T-cell (primary cell): ENCODE measurements at regions not wholly inside any gene's neighbourhood (a gene's known extent, or its start where the extent isn't known, plus 50 kb on each side); places are given as distances from the start of the nearest gene placed in this dataset.

Experiments
- ATAC-seq, 4 experiments: fragments of 200-7000 bp in 3 of 4; fragments of 150-1000 bp in 1 of 4; cut with Tn5 transposase; replicated peaks in 1 of 4; 1 replicate in 3 of 4; 2 replicates in 1 of 4; pipeline ENCODE4 v1.10.0; 2021; ENCODE audit warnings: moderate library complexity in 3 of 4, mild to moderate bottlenecking in 2 of 4, moderate number of reproducible peaks in 1 of 4
- CTCF ChIA-PET, 2 donors: fragments of 300-600 bp; sonication (Branson Sonifier 250); formaldehyde crosslinking; loops; one replicate each; lab custom pipeline; 2022; ENCODE audit warnings: antibody characterized with exemption in 2 of 2; lab: Charles Lee
- POLR2A ChIA-PET, 2 donors: fragments of 300-600 bp; sonication (Branson Sonifier 250); formaldehyde crosslinking; loops; one replicate each; lab custom pipeline; 2022; ENCODE audit warnings: antibody characterized with exemption in 2 of 2; lab: Charles Lee
- DNase-seq, 35 experiments: peaks; one replicate each; pipeline versions ENCODE4 v3.0.0 to v3.0.0-alpha.2; 2013 to 2023
- H3K27ac ChIP-seq: one replicate; pipeline ENCODE4 v1.5.1; 2013; ENCODE audit warnings: low read length
- H3K27me3 ChIP-seq, 2 experiments: replicated peaks in 1 of 2; 1 replicate in 1 of 2; 2 replicates in 1 of 2; pipeline versions ENCODE4 v1.6.1 to v1.7.0; 2013; ENCODE audit warnings: low read length in 1 of 2, mixed read lengths in 1 of 2; ENCODE audit not compliant: control insufficient read depth in 2 of 2, insufficient read depth in 2 of 2; ENCODE audit errors: extremely low read depth in 1 of 2
- H3K36me3 ChIP-seq, 2 donors: 1 replicate in 1 of 2; 2 replicates in 1 of 2; pipeline versions ENCODE4 v1.6.1 to v1.7.0; 2013; ENCODE audit warnings: low read length in 1 of 2; ENCODE audit not compliant: control insufficient read depth in 2 of 2, insufficient read depth in 1 of 2; ENCODE audit errors: extremely low read depth in 1 of 2
- H3K4me1 ChIP-seq, 2 experiments: 1 replicate in 1 of 2; 2 replicates in 1 of 2; pipeline versions ENCODE4 v1.6.1 to v1.7.0; 2013; ENCODE audit warnings: low read length in 2 of 2, mixed read lengths in 1 of 2; ENCODE audit not compliant: insufficient read depth in 2 of 2, control insufficient read depth in 1 of 2; ENCODE audit errors: extremely low read depth in 1 of 2
- H3K4me3 ChIP-seq, 2 donors: 1 replicate in 1 of 2; 2 replicates in 1 of 2; pipeline versions ENCODE4 v1.5.1 to v1.7.0; 2013; ENCODE audit warnings: mild to moderate bottlenecking in 2 of 2, low read length in 1 of 2, moderate library complexity in 1 of 2; ENCODE audit not compliant: control insufficient read depth in 1 of 2; ENCODE audit errors: extremely low read depth in 1 of 2
- H3K9me3 ChIP-seq: 2 replicates; pipeline ENCODE4 v1.7.0; 2013
- H3K27ac Mint-ChIP-seq, 2 donors: one replicate each; pipeline ENCODE4 v1.8.0; 2020 to 2021; ENCODE audit warnings: mild to moderate bottlenecking in 2 of 2, mixed read lengths in 2 of 2
- H3K27me3 Mint-ChIP-seq, 2 donors: one replicate each; pipeline ENCODE4 v1.8.0; 2021 to 2022; ENCODE audit warnings: mixed read lengths in 2 of 2
- H3K36me3 Mint-ChIP-seq: one replicate; pipeline ENCODE4 v1.8.0; 2021; ENCODE audit warnings: mixed read lengths
- H3K4me1 Mint-ChIP-seq, 3 donors: one replicate each; pipeline ENCODE4 v1.8.0; 2020 to 2022; ENCODE audit warnings: mixed read lengths in 3 of 3, mild to moderate bottlenecking in 1 of 3
- H3K4me3 Mint-ChIP-seq, 3 donors: one replicate each; pipeline ENCODE4 v1.8.0; 2020 to 2022; ENCODE audit warnings: mild to moderate bottlenecking in 3 of 3, mixed read lengths in 3 of 3, moderate library complexity in 3 of 3
- H3K9me3 Mint-ChIP-seq, 3 donors: one replicate each; pipeline ENCODE4 v1.8.0; 2020 to 2022; ENCODE audit warnings: mixed read lengths in 3 of 3
- WGBS: methylation state at CpG from one replicate; pipeline ENCODE4 v1.1.5; 2013; ENCODE audit warnings: missing lambda C conversion rate; ENCODE audit not compliant: insufficient coverage; 5-methylcytosine and 5-hydroxymethylcytosine counted together

- no peaks in the 10 kb centered on the region for H3K36me3 ChIP-seq
- Mint-ChIP-seq H3K4me3 (no peak overlapping the region), H3K4me1 (no peaks in the 10 kb centered on the region), H3K9me3 (peaks cover 0 to 10% (median 5%) of the 10 kb centered on the region in 3 donors), H3K36me3 (no peaks in the 10 kb centered on the region), H3K27ac (no peak overlapping the region), H3K27me3 (no peaks in the 10 kb centered on the region)
- no peaks in the 10 kb centered on the region for H3K4me1 ChIP-seq
- H3K9me3 ChIP-seq = no peaks in the 10 kb centered on the region
- no peaks in the 10 kb centered on the region for H3K27me3 ChIP-seq
- POLR2A ChIA-PET = no interaction called here
- DNase-seq (no peak), ATAC-seq (no peak)
- H3K4me3 ChIP-seq = no peak overlapping the region
- CTCF ChIA-PET = no interaction called here
- no peak overlapping the region for H3K27ac ChIP-seq
Observed at GRCh38 chr13:107413005-107413404, 802.3 kb downstream of the LIG4 start.

GRCh38 chr13:107407074-107407473, 808.3 kb downstream of the LIG4 start:
- 43% methylated on average over 1 of the region's 3 CpGs for WGBS
- no peaks in the 10 kb centered on the region for H3K4me1 Mint-ChIP-seq
- DNase-seq (no peak), ATAC-seq (no peak)
- Histone ChIP-seq H3K36me3 (no peaks in the 10 kb centered on the region), H3K9me3 (no peaks in the 10 kb centered on the region), H3K27me3 (no peaks in the 10 kb centered on the region), H3K4me1 (no peaks in the 10 kb centered on the region), H3K4me3 (no peak overlapping the region), H3K27ac (no peak overlapping the region)
- H3K9me3 Mint-ChIP-seq = peaks cover 4 to 14% (median 5%) of the 10 kb centered on the region in 3 donors
- ChIA-PET CTCF (no interaction called here), POLR2A (no interaction called here)
- H3K27ac Mint-ChIP-seq = no peak overlapping the region
- H3K36me3 Mint-ChIP-seq = no peaks in the 10 kb centered on the region
- no peak overlapping the region for H3K4me3 Mint-ChIP-seq
- no peaks in the 10 kb centered on the region for H3K27me3 Mint-ChIP-seq

GRCh38 chr13:107395927-107396662, 819.2 kb downstream of the LIG4 start:
- ChIA-PET CTCF (no interaction called here), POLR2A (interaction anchor here in 1 of 2 donors (0.6 kb wide), 1 partner anchor 69 kb away, joined by 3 read pairs; no protein-coding TSS in a partner anchor)
- H3K27me3 Mint-ChIP-seq = no peaks in the 10 kb centered on the region
- H3K27me3 ChIP-seq = no peaks in the 10 kb centered on the region
- no peaks in the 10 kb centered on the region for H3K4me1 Mint-ChIP-seq
- 75% methylated on average over 2 of the region's 7 CpGs for WGBS
- H3K9me3 ChIP-seq = no peaks in the 10 kb centered on the region
- no peak for DNase-seq
- no peak overlapping the region for H3K27ac ChIP-seq
- no peak overlapping the region for H3K4me3 ChIP-seq
- ATAC-seq = no peak
- H3K9me3 Mint-ChIP-seq = peaks cover 0 to 8% (median 4%) of the 10 kb centered on the region in 3 donors
- H3K4me3 Mint-ChIP-seq = no peak overlapping the region
- H3K36me3 ChIP-seq = no peaks in the 10 kb centered on the region
- no peaks in the 10 kb centered on the region for H3K4me1 ChIP-seq
- H3K27ac Mint-ChIP-seq = no peak overlapping the region
- no peaks in the 10 kb centered on the region for H3K36me3 Mint-ChIP-seq

GRCh38 chr13:107392205-107392604, 823.1 kb downstream of the LIG4 start:
- no peak overlapping the region for H3K4me3 ChIP-seq
- ChIA-PET CTCF (no interaction called here), POLR2A (no interaction called here)
- H3K9me3 ChIP-seq = no peaks in the 10 kb centered on the region
- Mint-ChIP-seq H3K27ac (no peak overlapping the region), H3K4me3 (no peak overlapping the region), H3K27me3 (no peaks in the 10 kb centered on the region), H3K36me3 (no peaks in the 10 kb centered on the region), H3K9me3 (peaks cover 2 to 4% (median 4%) of the 10 kb centered on the region in 3 donors), H3K4me1 (no peaks in the 10 kb centered on the region)
- H3K27me3 ChIP-seq = no peaks in the 10 kb centered on the region
- no peaks in the 10 kb centered on the region for H3K4me1 ChIP-seq
- DNase-seq = no peak
- no peaks in the 10 kb centered on the region for H3K36me3 ChIP-seq
- WGBS = 80% methylated on average over 1 of the region's 1 CpG
- ATAC-seq = no peak
- H3K27ac ChIP-seq = no peak overlapping the region

- ChIA-PET CTCF (no interaction called here), POLR2A (no interaction called here)
- Mint-ChIP-seq H3K9me3 (peaks cover 0 to 5% (median 0%) of the 10 kb centered on the region in 3 donors), H3K27ac (no peak overlapping the region), H3K36me3 (no peaks in the 10 kb centered on the region), H3K27me3 (no peaks in the 10 kb centered on the region), H3K4me1 (no peaks in the 10 kb centered on the region), H3K4me3 (no peak overlapping the region)
- no peaks in the 10 kb centered on the region for H3K27me3 ChIP-seq
- H3K4me1 ChIP-seq = no peaks in the 10 kb centered on the region
- ATAC-seq = no peak
- no peak overlapping the region for H3K4me3 ChIP-seq
- H3K27ac ChIP-seq = no peak overlapping the region
- H3K9me3 ChIP-seq = no peaks in the 10 kb centered on the region
- DNase-seq = no peak
- H3K36me3 ChIP-seq = no peaks in the 10 kb centered on the region
- WGBS = no CpG with 5 or more reads among the region's 2 CpGs
Observed at GRCh38 chr13:107387525-107387924, 819.6 kb upstream of the ARGLU1 start.

GRCh38 chr13:107379407-107380155, 811.6 kb upstream of the ARGLU1 start:
- no peak overlapping the region for H3K4me3 Mint-ChIP-seq
- no peak overlapping the region for H3K27ac Mint-ChIP-seq
- H3K9me3 Mint-ChIP-seq = peaks cover under 1 to 4% (median 4%) of the 10 kb centered on the region in 3 donors
- Histone ChIP-seq H3K4me3 (no peak overlapping the region), H3K27me3 (no peaks in the 10 kb centered on the region), H3K36me3 (no peaks in the 10 kb centered on the region), H3K9me3 (no peaks in the 10 kb centered on the region), H3K4me1 (no peaks in the 10 kb centered on the region), H3K27ac (no peak overlapping the region)
- DNase-seq (no peak), ATAC-seq (no peak)
- ChIA-PET POLR2A (interaction anchor here in 1 of 2 donors (0.6 kb wide), 1 partner anchor 97 kb away, joined by 3 read pairs; no protein-coding TSS in a partner anchor), CTCF (no interaction called here)
- H3K36me3 Mint-ChIP-seq = no peaks in the 10 kb centered on the region
- no peaks in the 10 kb centered on the region for H3K27me3 Mint-ChIP-seq
- 50% methylated on average over 2 of the region's 7 CpGs for WGBS
- H3K4me1 Mint-ChIP-seq = no peaks in the 10 kb centered on the region
